Fibroblast of the aortic adventitia (primary cell): ENCODE measurements at regions not wholly inside any gene's neighbourhood (a gene's known extent, or its start where the extent isn't known, plus 50 kb on each side); places are given as distances from the start of the nearest gene placed in this dataset.

ENCODE experiments used
- DNase-seq: peaks from one replicate; pipeline ENCODE4 v3.0.0-alpha.2; 2010; ENCODE audit warnings: low read depth
- H3K4me3 ChIP-seq: 2 replicates; pipeline ENCODE4 v1.5.1; 2011; ENCODE audit warnings: low read depth, mild to moderate bottlenecking, control low read depth, low read length, moderate library complexity
- TF ChIP-seq, protein P1 (sequence below): IDR thresholded peaks from 2 replicates; pipeline ENCODE4 v1.5.1; 2011; ENCODE audit warnings: mild to moderate bottlenecking, low read length, control low read depth, inconsistent platforms; ENCODE audit not compliant: insufficient read depth

GRCh38 chr17:62866471-62866870 lies 58.4 kb upstream of the MARCHF10 start:
- TF ChIP-seq, protein P1, sequence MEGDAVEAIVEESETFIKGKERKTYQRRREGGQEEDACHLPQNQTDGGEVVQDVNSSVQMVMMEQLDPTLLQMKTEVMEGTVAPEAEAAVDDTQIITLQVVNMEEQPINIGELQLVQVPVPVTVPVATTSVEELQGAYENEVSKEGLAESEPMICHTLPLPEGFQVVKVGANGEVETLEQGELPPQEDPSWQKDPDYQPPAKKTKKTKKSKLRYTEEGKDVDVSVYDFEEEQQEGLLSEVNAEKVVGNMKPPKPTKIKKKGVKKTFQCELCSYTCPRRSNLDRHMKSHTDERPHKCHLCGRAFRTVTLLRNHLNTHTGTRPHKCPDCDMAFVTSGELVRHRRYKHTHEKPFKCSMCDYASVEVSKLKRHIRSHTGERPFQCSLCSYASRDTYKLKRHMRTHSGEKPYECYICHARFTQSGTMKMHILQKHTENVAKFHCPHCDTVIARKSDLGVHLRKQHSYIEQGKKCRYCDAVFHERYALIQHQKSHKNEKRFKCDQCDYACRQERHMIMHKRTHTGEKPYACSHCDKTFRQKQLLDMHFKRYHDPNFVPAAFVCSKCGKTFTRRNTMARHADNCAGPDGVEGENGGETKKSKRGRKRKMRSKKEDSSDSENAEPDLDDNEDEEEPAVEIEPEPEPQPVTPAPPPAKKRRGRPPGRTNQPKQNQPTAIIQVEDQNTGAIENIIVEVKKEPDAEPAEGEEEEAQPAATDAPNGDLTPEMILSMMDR: no peak
- DNase-seq: no peak
- H3K4me3 ChIP-seq: no peak overlapping the region

DNA sequence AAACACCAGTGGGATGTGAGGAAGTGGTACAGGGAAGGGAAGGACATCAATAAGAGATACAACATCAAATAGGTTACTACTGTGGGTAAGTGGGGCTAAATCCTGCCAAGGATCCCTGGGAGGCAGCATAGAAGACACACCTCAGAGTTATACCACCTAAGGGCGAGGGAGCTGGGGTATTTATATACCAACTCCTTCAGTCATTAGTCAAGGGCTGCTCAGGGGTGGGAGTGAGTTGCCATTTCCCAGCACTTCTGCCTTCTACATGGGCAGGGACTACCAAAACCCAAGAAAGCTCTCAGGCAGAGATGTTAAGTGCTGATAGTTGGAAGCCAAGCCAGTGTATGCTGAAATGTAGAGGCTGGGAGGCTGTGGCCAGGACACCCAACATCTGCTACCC lies 57.5 kb upstream of the MARCHF10 start:
- DNase-seq: no peak
- H3K4me3 ChIP-seq: no peak overlapping the region
- TF ChIP-seq, protein P1: no peak

GRCh38 chr17:62862251-62862650 lies 54.1 kb upstream of the MARCHF10 start:
- DNase-seq: no peak
- TF ChIP-seq, protein P1: no peak
- H3K4me3 ChIP-seq: no peak overlapping the region

- H3K4me3 ChIP-seq: no peak overlapping the region
- DNase-seq: no peak
- TF ChIP-seq, protein P1: no peak
These were observed 53.1 kb upstream of the MARCHF10 start for GRCh38 chr17:62860962-62861873.

- TF ChIP-seq, protein P1: peak; percentile 13
- peak; percentile 75 for DNase-seq
- no peak overlapping the region for H3K4me3 ChIP-seq
These were observed 51.0 kb upstream of the MARCHF10 start for GRCh38 chr17:62859146-62859545.
